Right renal cortex interstitium (tissue), 3 donors: ENCODE measurements at regions not wholly inside any gene's neighbourhood (a gene's known extent, or its start where the extent isn't known, plus 50 kb on each side); places are given as distances from the start of the nearest gene placed in this dataset.

Experiments used
- DNase-seq, 3 donors: peaks; one replicate each; pipeline ENCODE4 v3.0.0-alpha.2; 2013; ENCODE audit warnings: low read depth in 3 of 3, low spot score in 2 of 3

DNA sequence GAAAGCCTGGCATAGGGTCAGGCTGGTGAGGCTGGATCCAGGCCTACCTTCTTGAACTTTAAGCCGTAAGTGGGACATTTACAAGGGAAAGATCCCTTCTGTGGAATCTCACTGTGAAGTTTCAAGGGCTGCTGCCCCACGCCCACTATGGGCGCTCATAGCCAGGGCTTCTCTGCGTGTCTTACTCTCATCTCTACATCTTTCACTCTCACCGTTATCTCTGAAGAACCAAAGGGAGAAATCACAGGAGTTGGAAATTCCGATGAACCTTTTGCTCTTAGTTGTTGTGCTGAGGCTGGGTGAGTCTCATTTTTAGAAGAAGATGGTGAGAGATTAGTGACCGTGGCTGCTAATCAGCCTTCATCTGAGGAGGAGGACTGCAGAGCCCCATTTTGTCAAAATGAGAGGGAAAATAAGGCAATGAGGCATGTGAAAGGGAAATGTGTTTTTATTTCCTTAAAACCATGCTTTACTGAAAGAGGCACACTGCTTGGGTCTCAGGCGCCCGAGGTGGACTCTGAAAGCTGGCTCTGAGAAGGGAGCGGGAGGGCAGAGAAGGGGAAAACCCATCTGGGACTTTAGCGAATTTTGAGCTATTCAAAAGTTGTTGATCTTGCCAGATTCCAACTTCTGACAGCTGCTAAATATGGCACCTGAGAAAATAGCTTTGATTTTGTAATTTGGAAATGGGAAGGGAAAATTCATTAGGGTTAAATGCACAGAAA is 301.5 kb downstream of the CLIC5 start:
- no peak for DNase-seq
